HG03521 (cell line): ENCODE measurements at regions not wholly inside any gene's neighbourhood (a gene's known extent, or its start where the extent isn't known, plus 50 kb on each side); places are given as distances from the start of the nearest gene placed in this dataset.

Experiments
- ATAC-seq: cut with Tn5 transposase; IDR thresholded peaks from one replicate; pipeline ENCODE4 v1.9.1; 2021; ENCODE audit warnings: mild to moderate bottlenecking, moderate library complexity; ENCODE audit not compliant: unreplicated experiment

DNA sequence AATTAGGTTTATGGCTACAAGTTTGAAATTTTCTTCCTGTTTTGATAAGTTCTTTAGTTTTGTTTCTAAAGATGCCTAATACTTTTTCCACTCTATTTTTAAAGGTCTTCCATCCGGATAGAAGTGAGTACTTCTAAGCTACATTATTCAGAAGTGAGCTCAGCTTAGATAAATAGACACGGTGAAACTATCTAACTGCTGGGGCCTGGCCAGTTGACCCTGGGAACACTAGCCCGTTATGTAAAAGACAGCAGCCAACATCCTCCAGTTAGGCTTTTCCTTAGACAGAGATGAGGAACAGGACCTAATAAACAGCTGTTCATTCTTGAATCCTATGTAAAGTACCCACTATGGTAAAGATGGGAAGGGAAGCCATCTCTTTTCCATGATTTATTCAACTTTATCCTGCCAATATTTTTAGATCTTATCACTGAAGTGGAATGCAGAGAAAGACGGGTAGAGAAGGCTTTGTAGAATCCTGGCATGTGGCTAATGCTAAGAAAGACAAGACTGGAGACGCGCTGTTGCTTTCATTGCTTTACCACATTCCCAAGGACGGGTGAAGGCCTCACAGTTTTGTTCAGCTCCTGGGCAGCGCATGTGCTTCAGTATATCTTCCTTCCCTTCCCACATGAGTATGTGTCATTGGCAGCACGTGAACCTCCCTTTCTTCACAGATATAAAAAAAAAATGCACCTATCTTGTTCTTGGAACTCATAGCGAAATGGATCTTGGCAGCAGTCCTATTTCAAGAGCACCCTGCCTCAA, 340.0 kb upstream of the MEOX2 start:
- ATAC-seq, result no peak

DNA sequence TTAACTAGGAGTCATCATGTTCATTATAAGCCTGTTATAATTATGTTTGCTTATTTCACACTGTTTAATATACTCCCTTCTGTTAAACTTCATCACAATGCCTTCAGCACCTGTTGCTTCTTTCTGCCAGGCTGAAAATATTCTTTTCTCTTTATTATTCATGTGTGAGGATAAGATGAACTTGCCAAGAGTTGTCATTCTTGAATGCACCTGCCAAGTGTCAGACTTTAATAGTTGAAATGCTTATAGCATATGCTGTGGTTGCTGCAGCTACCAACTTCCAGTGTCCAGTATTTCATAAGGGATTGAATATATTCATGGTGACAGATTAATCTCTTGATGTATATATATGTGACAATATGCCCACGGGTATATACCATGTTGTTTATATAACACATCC, 339.2 kb upstream of the MEOX2 start:
- no peak for ATAC-seq

DNA sequence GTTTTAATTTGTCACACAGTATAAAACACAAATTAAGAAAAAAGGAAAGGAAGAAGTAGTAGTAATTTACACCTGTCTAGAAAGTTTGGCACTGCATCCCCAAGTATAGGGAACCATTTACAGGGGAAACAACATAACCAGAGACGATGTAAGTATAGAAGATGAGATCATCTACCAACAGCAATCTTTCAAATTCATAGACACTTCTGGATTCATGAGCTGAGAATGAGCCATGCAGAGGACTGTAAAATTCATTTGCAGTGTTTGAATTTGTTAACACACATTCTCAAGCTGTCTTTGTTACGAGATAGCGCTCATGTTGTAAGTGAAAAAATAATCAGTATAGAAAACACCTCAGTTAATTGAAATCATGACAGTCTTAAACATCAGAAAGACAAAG, 337.0 kb upstream of the MEOX2 start:
- ATAC-seq, result no peak

DNA sequence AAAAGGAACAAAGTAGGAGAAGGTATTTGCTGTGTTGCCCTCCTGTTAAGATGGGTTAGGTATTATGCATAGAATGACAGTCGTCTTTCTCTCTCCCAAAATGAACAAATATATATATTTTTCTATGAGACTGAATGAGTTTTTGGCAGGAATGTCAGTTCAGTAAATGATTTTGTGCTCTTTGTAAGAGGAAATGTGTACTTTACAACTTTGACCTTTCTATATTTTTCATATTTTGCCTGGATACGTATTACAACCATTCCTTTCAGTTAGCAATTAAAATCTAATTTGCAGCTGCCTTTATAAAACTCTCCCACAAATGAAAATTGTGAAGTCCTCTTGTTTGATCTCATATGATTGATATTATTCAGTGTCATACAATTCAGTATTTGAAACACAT, 336.6 kb upstream of the MEOX2 start:
- no peak for ATAC-seq

DNA sequence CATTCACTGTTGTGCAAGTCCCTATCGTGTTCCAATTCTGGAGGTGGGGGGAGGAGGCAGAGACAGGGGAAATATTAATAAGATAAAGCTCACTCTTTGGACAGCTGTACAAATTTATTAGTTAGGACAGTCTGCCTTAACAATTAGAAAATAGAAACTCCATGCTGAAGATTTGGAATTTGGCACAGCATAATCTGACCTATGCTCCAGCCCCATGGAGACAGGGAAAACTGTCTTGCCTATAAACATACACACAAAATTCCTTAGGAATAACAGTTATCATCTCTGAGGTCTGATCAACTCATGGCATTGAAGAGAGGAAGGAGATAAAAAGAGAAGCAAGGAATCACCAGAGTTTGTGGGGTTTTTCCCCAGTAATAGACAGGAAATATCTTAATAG, 335.4 kb upstream of the MEOX2 start:
- no peak for ATAC-seq

DNA sequence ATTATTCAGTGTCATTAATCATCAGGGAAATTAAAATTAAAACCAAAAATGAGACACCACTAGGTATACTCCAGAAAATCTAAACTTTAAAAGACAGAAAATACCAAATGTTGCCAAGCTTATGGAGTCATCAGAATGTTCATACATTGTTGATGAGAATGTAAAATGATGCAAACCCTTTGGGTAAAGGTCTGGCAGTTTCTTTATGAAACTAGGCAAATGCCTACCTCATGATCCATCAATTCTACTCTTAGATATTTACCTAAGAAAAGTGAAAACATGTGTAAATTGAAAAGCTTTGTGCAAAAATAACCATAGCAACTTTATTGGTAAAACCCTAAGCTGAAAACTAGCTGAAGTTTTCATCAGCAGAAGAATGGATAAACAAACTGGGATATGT, 329.5 kb upstream of the MEOX2 start:
- no peak for ATAC-seq

DNA sequence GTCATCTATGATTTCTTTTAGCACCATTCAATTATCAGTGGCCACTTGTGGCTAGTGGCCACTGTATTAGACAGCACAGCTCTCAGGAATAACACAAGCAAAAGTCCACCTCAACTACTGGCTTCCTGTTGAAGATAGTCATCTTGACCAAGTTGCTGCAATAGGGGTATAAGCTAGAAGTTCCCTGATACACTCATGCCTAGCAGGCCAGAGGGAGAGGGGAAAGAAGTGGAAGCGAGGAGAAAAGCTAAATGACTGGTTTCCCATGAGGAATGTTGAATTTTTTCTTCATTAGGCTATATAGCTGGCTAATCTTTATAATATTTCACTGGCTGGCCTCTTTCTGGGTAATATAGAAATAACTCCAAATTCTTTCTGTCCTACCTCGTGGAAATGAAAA, 327.5 kb upstream of the MEOX2 start:
- no peak for ATAC-seq

DNA sequence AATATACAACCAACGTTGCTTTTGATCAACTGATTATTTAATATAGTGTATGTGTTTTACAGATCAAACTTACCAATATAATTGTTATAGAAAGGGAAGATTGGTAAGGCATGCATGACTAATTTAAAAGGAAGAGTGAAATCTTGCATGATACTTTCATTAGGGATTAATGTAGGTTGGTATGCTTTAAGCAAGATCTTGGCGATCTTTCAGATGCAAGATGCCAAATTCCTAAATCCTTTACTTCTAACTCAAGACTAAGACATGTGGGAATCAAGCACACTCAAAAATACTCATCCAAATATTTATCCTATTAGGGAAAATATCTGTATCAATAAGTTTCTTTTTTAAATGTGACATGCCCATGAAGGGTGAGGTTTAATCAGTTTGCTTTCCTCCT, 321.4 kb upstream of the MEOX2 start:
- ATAC-seq, result no peak

DNA sequence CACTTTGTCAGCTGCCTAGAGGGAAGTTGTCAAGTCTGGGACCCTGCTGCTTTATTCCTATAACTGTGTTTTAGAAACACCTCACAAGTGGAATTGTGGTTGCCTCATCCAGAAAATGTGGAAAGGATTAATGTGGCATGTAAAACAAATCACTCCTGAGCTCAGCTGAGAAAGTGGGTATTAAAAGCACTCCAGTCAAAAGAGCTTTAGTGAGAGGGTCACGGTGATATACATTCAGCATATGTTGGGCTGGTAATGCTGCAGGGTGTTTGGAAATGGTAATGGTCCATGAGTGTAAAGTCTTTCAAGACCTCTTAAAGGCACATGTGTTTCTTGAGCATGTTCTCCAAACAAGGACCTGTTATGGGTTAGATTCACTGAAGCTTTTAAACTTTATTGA, 318.2 kb upstream of the MEOX2 start:
- no peak for ATAC-seq

DNA sequence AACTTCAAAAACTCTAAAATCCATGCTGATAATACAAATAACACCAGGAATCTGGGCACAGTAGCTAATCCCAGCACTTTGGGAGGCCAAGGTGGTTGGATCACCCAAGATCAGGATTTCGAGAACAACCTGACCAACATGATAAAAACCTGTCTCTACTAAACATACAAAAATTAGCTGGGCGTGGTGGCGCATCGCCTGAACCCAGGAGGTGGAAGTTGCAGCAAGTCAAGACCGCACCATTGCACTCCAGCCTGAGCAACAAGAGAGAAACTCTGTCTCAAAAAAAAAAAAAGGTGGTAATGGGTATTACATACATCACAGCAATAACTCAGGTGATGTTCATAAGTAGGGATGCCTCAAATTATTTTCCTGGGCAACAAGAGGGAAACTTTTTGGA, 315.0 kb upstream of the MEOX2 start:
- ATAC-seq, result no peak

DNA sequence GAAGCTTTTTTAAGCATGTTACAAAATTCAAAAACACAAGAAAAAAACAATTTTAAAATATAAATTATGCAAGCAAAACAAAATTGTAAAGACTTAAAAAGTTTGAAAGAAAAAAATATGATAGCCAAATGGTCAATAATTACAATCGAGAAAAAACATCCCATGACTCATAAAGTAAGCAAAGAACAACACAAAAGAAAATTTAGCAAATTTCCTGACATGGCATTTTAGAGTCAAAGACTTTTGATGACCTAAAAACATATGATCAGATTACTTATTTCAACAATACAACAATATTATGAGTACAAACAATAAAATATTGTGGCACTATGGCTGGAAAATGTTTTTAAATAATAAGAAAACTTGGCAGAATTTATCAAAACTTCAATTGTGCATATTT, 312.1 kb upstream of the MEOX2 start:
- no peak for ATAC-seq

DNA sequence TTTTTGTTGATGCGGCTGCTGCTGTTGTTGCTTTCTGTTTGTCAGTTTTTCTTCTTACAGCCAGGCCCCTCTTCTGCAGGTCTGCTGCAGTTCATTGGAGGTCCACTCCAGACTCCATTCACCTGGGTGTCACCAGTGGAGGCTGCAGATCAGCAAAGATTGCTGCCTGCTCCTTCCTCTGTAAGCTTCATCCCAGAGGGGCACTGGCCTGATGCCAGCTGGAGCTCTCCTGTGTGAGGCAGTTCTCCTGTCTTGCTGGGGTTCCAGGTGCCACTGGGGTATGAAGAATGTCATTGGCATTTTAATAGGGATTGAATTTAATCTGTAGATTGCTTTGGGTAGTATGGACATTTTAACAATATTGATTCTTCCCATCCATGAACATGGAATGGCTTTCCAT, 308.5 kb upstream of the MEOX2 start:
- ATAC-seq, result no peak

DNA sequence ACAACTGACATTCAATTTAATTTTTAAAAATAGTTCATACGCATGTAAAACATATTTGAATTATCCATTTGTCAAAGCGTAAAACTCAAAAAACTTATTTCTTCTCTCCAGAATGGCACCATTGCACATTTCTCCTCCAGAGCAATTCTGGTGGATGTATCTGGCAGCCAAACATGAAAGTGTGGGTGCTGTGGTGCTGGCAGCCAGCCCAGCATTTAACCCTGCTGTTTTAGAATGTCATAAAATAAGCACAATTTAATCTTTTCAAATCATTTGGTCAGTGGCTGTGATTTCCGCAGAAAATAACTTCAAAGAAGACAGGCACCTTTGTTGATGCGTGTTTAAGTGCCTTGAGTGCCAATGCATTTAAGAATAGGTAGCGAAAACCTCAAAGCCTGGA, 302.7 kb upstream of the MEOX2 start:
- ATAC-seq, result no peak

DNA sequence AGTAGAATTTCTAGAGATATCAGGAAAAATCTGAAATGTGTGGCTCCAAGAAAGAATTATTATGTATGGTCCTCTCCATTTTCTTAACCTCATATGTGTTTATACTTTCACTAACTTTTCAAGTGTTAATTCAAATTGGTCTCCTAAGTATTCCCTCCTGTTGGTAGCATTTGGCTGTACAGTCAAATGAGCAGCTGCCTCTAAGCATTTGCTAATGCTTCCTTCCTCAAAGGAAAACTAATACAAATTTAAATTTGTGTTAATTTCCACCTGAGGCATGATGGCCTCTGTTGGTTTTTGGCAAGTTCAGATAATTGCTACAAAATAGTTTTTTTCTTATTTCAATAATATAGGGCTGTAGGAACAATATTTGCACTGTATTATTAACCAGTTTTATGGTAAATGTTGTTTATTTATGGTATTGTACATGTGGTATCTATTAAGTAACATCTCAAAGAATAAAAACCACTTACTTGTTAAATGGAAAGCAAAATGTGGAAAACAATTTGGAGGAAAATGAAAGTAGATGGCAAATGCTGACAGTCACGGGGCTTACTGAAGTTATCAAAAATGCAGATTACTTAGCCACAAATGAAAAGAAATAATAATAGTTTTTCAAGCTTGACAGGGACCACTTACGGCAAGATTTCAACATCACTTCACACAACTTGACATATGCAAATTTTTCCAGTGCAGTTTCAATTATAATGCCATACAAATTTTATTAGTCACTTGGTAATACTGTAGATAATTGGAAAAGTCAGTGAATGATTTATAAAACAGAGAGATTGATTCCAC, 299.3 kb upstream of the MEOX2 start:
- ATAC-seq, result no peak

DNA sequence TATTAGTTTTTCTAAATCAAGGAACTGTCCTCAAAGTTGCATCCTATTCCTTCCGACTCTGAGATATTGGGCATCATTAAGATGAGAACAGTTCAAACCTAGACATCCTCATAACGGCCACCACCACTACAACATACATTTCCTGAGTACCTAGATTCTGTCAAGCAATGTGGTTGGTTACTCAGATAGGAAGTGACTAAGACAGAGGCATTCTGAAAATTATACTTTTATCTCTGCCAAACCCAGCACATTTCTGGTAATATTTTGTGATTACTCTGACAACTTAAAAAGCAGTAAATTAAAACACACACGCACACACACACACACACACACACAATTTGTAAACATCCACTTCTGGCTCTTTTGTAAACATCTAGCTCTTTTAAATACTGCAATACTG, 291.2 kb upstream of the MEOX2 start:
- no peak for ATAC-seq

DNA sequence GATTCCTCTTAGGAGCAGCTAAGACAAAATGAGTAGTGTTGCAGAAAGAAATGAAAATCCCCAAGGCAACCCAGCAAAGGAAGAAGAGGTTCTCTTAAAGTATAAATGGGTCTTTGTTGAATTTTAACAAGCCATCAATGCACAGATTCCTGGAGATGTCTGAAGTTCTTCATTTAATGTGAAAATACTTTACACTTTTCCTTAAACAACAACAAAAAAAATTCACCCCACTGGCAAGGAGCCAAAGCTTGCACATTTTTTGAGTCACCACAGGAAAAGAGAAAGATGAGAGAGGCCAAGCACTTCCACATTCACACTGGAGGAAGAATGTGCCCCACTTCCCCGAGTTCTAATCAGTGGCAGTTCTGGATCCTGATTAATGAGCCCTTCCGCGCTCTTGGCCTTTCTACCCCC, 286.4 kb upstream of the MEOX2 start:
- ATAC-seq, result no peak

DNA sequence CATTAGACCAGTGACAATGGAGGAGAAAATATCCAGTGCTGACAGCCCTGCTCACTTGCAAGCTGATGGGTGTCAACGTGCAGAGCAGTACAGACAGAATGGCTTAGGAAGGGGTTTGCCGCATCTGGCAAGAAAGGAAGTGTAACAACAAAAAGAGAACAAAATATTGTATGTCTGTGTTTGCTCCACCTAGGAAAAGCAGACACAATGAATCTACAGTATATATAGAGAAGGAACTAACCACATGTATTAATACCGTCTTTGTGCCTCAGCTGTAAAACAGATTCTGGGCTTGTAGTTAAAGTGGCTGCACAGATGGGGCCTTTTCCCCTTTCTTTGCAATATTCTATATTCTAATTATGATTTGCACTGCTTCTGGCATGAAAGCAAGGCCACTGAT, 281.1 kb upstream of the MEOX2 start:
- no peak for ATAC-seq

DNA sequence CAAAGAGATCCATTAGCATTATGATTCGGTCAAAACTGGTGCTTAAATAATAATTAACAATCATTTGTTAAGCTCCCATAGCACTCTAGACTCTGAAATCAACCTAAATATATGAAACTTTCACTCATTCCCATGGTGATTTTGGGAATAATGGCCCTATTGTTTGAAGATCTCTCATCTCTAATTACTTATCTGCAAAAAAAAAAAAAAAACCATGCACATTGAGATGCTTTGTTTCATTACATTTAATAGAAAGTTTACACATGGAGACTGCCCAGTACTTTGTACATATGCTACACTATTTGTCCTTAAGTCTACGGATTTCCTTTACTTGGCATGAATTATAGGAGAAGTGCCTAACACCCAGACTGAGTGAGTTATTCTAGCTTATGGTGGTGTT, 280.6 kb upstream of the MEOX2 start:
- ATAC-seq, result no peak

DNA sequence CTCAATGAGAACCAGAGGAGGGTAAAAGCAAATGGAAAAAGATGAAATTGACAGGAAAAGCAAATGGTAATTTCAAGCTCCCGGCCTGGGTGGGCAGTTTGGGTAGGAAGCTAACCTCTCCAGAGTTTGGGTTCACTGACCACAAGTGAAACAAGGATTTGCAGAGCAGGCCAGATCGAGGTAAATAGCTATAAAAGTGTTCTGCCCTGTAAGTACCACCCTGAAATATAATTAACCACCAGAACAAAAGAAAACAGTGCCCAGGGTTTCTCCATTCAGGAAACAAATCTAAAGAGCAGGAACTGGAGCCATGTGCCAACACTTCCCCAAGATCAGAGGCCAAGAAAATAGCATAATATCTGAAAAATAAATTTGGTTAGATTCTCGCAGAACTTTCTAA, 276.7 kb upstream of the MEOX2 start:
- no peak for ATAC-seq

DNA sequence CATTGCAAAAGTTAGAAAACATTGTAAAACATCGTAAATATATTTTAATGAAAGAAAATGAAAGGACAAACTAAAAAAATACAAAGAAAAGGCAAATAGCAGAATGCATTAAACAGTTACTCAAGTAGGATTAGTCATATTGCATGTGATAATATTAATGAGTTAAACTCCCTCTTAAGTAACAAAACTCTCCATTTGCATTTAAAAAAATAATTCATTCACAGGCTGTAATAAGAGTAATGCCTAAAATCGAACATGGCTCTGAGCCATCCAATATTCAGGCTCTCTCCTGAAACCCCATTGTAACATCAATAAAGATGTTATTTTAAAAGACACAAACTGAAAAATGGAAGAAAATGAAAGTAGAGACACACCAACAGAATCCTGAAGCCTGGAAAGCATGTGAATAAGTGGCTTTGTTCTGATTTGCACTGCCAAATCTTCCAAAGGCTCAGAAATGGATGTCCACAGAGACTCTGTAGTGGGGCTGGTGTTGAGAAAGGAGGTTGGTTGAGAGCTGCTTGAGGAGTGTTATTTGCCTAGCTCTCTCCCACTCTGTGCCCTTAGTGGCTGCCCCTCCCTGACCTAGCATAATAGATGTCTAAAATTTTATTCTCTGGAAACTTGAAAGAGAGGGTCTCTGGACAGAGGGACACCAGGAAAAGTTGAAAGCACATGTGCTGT, 268.3 kb upstream of the MEOX2 start:
- ATAC-seq, result no peak

DNA sequence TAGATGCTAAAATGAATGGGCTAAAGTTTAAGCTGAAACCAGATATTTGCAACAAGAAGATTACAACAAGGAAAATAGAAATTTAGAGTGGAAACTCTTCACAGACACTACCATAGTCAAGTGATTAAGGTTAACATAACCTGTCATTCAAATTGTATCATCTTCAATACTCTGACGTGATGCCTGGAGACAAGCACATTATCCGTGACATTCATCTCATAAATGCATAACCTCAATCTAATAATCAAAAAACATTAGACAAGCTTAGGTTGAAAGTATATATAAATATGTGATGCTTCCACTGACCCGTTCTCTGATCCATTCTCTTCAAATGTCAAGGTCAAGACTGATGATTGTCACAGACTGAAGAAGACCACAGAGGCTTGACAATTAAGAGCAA, 263.8 kb upstream of the MEOX2 start:
- ATAC-seq, result no peak

DNA sequence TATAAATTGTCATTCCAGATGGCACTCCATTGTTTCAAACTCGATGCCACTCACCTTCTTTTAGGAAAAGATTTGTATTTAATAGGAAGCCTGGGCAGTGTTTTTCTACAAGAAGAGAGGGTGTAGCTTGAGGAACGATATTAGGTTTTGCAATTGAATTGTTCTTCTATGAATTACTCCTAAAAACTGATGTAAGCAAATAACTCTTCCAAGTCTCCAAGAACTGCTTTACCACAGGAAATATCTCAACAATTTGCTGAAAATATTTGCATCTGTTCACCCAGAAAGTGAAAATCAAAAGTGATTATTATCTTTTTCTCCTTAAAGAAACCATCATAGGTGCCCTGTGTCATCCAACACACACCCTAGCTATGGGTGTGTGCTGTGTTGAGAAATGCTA, 261.3 kb upstream of the MEOX2 start:
- ATAC-seq, result no peak
